Liver (tissue), 7 donors: ENCODE measurements at regions not wholly inside any gene's neighbourhood (a gene's known extent, or its start where the extent isn't known, plus 50 kb on each side); places are given as distances from the start of the nearest gene placed in this dataset.

ENCODE experiments used
- DNase-seq: peaks from one replicate; pipeline ENCODE4 v3.0.0-alpha.2; 2017; ENCODE audit warnings: low spot score
- H3K27ac ChIP-seq, 2 donors: one replicate each; pipeline ENCODE4 v1.7.0; 2013; ENCODE audit warnings: inconsistent platforms in 2 of 2, low read length in 2 of 2, control low read depth in 1 of 2, low read depth in 1 of 2, mild to moderate bottlenecking in 1 of 2
- H3K27me3 ChIP-seq, 4 donors: one replicate each; pipeline versions ENCODE4 v1.6.1 to v1.7.0; 2013; ENCODE audit warnings: low read length in 3 of 4, inconsistent platforms in 1 of 4, mild to moderate bottlenecking in 1 of 4, moderate library complexity in 1 of 4; ENCODE audit not compliant: control insufficient read depth in 4 of 4, insufficient read depth in 4 of 4
- H3K36me3 ChIP-seq, 4 donors: one replicate each; pipeline versions ENCODE4 v1.6.1 to v1.7.0; 2013; ENCODE audit warnings: low read length in 3 of 4, mild to moderate bottlenecking in 3 of 4, low read depth in 1 of 4, moderate library complexity in 1 of 4; ENCODE audit not compliant: control insufficient read depth in 4 of 4, insufficient read depth in 3 of 4
- H3K4me1 ChIP-seq, 4 donors: one replicate each; pipeline versions ENCODE4 v1.6.1 to v1.7.0; 2013; ENCODE audit warnings: low read length in 3 of 4, mild to moderate bottlenecking in 3 of 4, moderate library complexity in 1 of 4; ENCODE audit not compliant: control insufficient read depth in 4 of 4, insufficient read depth in 4 of 4
- H3K4me3 ChIP-seq, 3 donors: one replicate each; pipeline versions ENCODE4 v1.6.1 to v1.7.0; 2013; ENCODE audit warnings: low read length in 3 of 3, control low read depth in 1 of 3, low read depth in 1 of 3, mild to moderate bottlenecking in 1 of 3
- H3K9ac ChIP-seq, 2 donors: one replicate each; pipeline ENCODE4 v1.7.0; 2013; ENCODE audit warnings: low read length in 2 of 2, mild to moderate bottlenecking in 2 of 2, moderate library complexity in 2 of 2, control low read depth in 1 of 2, low read depth in 1 of 2
- H3K9me3 ChIP-seq, 4 donors: one replicate each; pipeline versions ENCODE4 v1.6.1 to v1.7.0; 2013; ENCODE audit warnings: low read length in 3 of 4; ENCODE audit not compliant: control insufficient read depth in 4 of 4
- ATF3 ChIP-seq: IDR thresholded peaks from 2 replicates; pipeline ENCODE4 v1.6.1; 2016; ENCODE audit warnings: antibody characterized with exemption
- FOXA1 ChIP-seq: IDR thresholded peaks from 2 replicates; pipeline ENCODE4 v1.6.1; 2016; ENCODE audit warnings: antibody characterized with exemption
- FOXA2 ChIP-seq: IDR thresholded peaks from 2 replicates; pipeline ENCODE4 v1.6.1; 2016; ENCODE audit warnings: antibody characterized with exemption
- GABPA ChIP-seq, 2 donors: IDR thresholded peaks in 1 of 2; conservative IDR thresholded peaks in 1 of 2; 2 replicates each; pipeline ENCODE4 v1.6.1; 2016; ENCODE audit warnings: antibody characterized with exemption in 2 of 2, mild to moderate bottlenecking in 1 of 2, moderate library complexity in 1 of 2
- HNF4A ChIP-seq, 2 donors: conservative IDR thresholded peaks; 2 replicates each; pipeline ENCODE4 v1.6.1; 2016; ENCODE audit warnings: antibody characterized with exemption in 2 of 2, mild to moderate bottlenecking in 2 of 2
- HNF4G ChIP-seq: IDR thresholded peaks from 2 replicates; pipeline ENCODE4 v1.6.1; 2016; ENCODE audit warnings: antibody characterized with exemption
- JUND ChIP-seq, 2 donors: IDR thresholded peaks; 2 replicates each; pipeline ENCODE4 v1.6.1; 2016; ENCODE audit warnings: antibody characterized with exemption in 2 of 2
- MAX ChIP-seq: IDR thresholded peaks from 2 replicates; pipeline ENCODE4 v1.6.1; 2016; ENCODE audit warnings: antibody characterized with exemption
- NR2F2 ChIP-seq: IDR thresholded peaks from 2 replicates; pipeline ENCODE4 v1.6.1; 2016; ENCODE audit warnings: antibody characterized with exemption
- RAD21 ChIP-seq, 2 donors: IDR thresholded peaks; 2 replicates each; pipeline ENCODE4 v1.6.1; 2016; ENCODE audit warnings: antibody characterized with exemption in 2 of 2, mild to moderate bottlenecking in 2 of 2
- REST ChIP-seq: IDR thresholded peaks from 2 replicates; pipeline ENCODE4 v1.6.1; 2016; ENCODE audit warnings: antibody characterized with exemption, mild to moderate bottlenecking
- RXRA ChIP-seq, 2 donors: IDR thresholded peaks; 2 replicates each; pipeline ENCODE4 v1.6.1; 2017 to 2018; ENCODE audit warnings: antibody characterized with exemption in 2 of 2, mild to moderate bottlenecking in 1 of 2
- SP1 ChIP-seq: IDR thresholded peaks from 2 replicates; pipeline ENCODE4 v1.6.1; 2018; ENCODE audit warnings: antibody characterized with exemption, mild to moderate bottlenecking
- TAF1 ChIP-seq: conservative IDR thresholded peaks from 2 replicates; pipeline ENCODE4 v1.6.1; 2016; ENCODE audit warnings: antibody characterized with exemption, mild to moderate bottlenecking
- YY1 ChIP-seq: IDR thresholded peaks from 2 replicates; pipeline ENCODE4 v1.6.1; 2016; ENCODE audit warnings: antibody characterized with exemption, mild to moderate bottlenecking
- ZBTB33 ChIP-seq: IDR thresholded peaks from 2 replicates; pipeline ENCODE4 v1.6.1; 2016; ENCODE audit warnings: antibody characterized with exemption
- WGBS: extraction: QIAGEN DNeasy Blood & Tissue Kit; methylation state at CpG from one replicate; pipeline ENCODE4 v1.1.7; 2013; 5-methylcytosine and 5-hydroxymethylcytosine counted together
- donor health status: healthy.
- donor health status: healthy.
- donor health status: healthy.
- donor health status: healthy.

- H3K36me3 ChIP-seq: no peaks in the 10 kb centered on the region
- no peak overlapping the region for H3K4me3 ChIP-seq
- 74% methylated on average over 1 of the region's 1 CpG for WGBS
- no peaks in the 10 kb centered on the region for H3K4me1 ChIP-seq
- TF ChIP-seq RXRA (IDR thresholded peaks at IDR 0.05): no peak
- no peak for TF ChIP-seq SP1
- TF ChIP-seq NR2F2: no peak
- no peak for TF ChIP-seq HNF4G
- TF ChIP-seq JUND (IDR thresholded peaks at IDR 0.05): no peak
- no peak for TF ChIP-seq ZBTB33
- no peak for TF ChIP-seq HNF4A (conservative IDR thresholded peaks at IDR 0.05)
- no peak for TF ChIP-seq FOXA1
- TF ChIP-seq TAF1: no peak
- TF ChIP-seq GABPA (IDR thresholded peaks at IDR 0.05 in 1 of 2, conservative IDR thresholded peaks at IDR 0.05 in 1 of 2): no peak
- H3K27ac ChIP-seq: no peak overlapping the region
- H3K27me3 ChIP-seq: no peaks in the 10 kb centered on the region
- no peaks in the 10 kb centered on the region for H3K9me3 ChIP-seq
- H3K9ac ChIP-seq: no peak overlapping the region
- no peak for DNase-seq
Measured at GRCh38 chr12:33828326-33828725, 194.0 kb upstream of the ALG10 start.

GRCh38 chr12:33830070-33830469, 192.2 kb upstream of the ALG10 start:
- Histone ChIP-seq H3K36me3 (no peaks in the 10 kb centered on the region), H3K4me1 (no peaks in the 10 kb centered on the region), H3K4me3 (no peak overlapping the region), H3K9ac (no peak overlapping the region), H3K27me3 (peaks cover 0 to 3% (median 0%) of the 10 kb centered on the region in 4 donors), H3K9me3 (no peaks in the 10 kb centered on the region), H3K27ac (no peak overlapping the region)
- WGBS: 76% methylated on average over 2 of the region's 2 CpGs
- DNase-seq: no peak
- no peak for TF ChIP-seq TAF1
- TF ChIP-seq RAD21 (IDR thresholded peaks at IDR 0.05): no peak
- TF ChIP-seq RXRA (IDR thresholded peaks at IDR 0.05): no peak
- no peak for TF ChIP-seq ZBTB33
- no peak for TF ChIP-seq HNF4A (conservative IDR thresholded peaks at IDR 0.05)
- TF ChIP-seq MAX: no peak
- TF ChIP-seq FOXA2: no peak
- no peak for TF ChIP-seq YY1
- TF ChIP-seq REST: no peak
- no peak for TF ChIP-seq ATF3
- TF ChIP-seq FOXA1: no peak
- no peak for TF ChIP-seq HNF4G
- no peak for TF ChIP-seq JUND (IDR thresholded peaks at IDR 0.05)
